Activated T-helper 1 cell treated with anti-CD3 and anti-CD28 coated beads, Interleukin-2, amount 50 U/mL, for 16 hours (primary cell): ENCODE measurements at regions not wholly inside any gene's neighbourhood (a gene's known extent, or its start where the extent isn't known, plus 50 kb on each side); places are given as distances from the start of the nearest gene placed in this dataset.

Experiments used
- DNase-seq, 2 donors: peaks; one replicate each; pipeline ENCODE4 v3.0.0-alpha.2; 2020; ENCODE audit warnings: low read depth in 1 of 2, low spot score in 1 of 2

DNA sequence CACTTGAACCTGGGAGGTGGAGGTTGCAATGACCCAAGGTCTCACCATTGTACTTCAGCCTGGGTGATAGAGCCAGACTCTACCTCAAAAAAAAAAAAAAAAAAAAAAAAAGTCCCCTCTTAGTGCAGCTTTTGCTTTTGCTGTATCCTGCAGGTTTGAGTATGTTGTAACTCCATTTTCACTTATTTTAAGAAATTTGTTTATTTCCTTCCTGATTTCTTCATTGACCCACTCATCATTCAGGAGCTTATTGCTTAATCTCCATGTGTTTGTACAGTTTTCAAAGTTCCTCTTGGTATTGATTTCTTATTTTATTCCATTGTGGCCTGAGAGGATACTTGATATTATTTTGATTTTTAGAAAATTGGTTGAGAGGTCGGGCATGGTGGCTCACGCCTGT lies 50.9 kb upstream of the AK4 start:
- no peak for DNase-seq
